ENCODE measurements at regions not wholly inside any gene's neighbourhood (a gene's known extent, or its start where the extent isn't known, plus 50 kb on each side); places are given as distances from the start of the nearest gene placed in this dataset.
"Not testable (repeated sequence)": the region's sequence is repeated elsewhere in the genome, so short reads cannot be mapped to it uniquely, and the experiment has no call there.

DNA sequence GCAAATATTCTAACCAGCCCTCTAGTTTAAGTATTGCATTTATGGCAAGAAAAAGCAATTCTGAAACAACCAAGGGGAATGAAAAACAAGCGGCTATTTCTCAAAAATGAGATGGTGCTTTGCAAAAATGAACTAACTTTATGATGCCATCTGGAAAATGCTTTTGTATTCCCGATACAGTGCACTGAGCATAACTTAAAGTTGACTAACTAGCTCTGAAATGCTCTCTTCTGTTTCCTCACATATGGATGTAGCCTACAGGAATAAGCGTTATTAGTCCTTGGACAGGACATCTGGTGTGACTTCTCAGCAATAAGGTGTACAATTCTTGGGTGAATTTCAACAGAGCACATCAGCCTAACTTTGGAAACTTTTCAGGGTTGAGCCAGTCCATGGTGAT lies 228.2 kb upstream of the DDI1 start:
- Histone ChIP-seq H3K4me1 (peaks cover 12% of the 10 kb centered on the region), H3K27me3 (ENCODE audit: low read depth) (no peaks in the 10 kb centered on the region), H3K27ac (replicated peaks) (no peak overlapping the region), H3K36me3 (no peaks in the 10 kb centered on the region), H3K9me3 (replicated peaks) (no peaks in the 10 kb centered on the region), H3K4me3 (no peak overlapping the region)
- intact Hi-C loops (cut with micrococcal nuclease) = no loop called here
- DNase-seq = no peak
- TF ChIP-seq, protein P1, sequence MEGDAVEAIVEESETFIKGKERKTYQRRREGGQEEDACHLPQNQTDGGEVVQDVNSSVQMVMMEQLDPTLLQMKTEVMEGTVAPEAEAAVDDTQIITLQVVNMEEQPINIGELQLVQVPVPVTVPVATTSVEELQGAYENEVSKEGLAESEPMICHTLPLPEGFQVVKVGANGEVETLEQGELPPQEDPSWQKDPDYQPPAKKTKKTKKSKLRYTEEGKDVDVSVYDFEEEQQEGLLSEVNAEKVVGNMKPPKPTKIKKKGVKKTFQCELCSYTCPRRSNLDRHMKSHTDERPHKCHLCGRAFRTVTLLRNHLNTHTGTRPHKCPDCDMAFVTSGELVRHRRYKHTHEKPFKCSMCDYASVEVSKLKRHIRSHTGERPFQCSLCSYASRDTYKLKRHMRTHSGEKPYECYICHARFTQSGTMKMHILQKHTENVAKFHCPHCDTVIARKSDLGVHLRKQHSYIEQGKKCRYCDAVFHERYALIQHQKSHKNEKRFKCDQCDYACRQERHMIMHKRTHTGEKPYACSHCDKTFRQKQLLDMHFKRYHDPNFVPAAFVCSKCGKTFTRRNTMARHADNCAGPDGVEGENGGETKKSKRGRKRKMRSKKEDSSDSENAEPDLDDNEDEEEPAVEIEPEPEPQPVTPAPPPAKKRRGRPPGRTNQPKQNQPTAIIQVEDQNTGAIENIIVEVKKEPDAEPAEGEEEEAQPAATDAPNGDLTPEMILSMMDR (IDR thresholded peaks at IDR 0.05; ENCODE audit: borderline replicate concordance) = no peak

DNA sequence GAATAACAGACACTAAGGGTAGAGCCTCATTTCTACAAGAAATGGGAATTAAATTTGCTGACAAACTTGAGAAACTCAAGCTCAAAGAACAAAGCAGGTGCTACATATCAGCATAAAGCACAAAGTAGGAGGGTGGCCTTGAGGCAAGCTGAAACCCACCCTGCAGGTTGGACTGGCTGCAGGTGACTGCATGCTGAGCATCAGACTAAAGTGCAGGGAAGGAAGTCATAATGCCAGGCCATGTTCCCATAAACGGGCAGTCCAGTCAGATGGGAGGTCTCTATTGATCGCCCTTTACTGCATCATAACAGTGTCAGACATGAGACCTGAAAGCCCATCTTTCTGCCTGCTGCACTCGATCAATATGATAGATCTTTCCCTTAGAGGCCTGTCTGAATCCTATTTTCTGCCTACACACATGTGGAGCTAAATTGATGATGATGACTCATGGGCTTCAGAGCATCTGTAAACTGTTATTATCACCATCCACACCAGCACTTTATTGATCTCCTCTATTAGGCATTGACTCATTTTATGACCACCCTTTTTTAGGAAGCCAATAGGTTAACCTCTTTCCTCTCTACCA lies 224.5 kb upstream of the DDI1 start:
- TF ChIP-seq, protein P1 (IDR thresholded peaks at IDR 0.05; ENCODE audit: borderline replicate concordance) = no peak
- intact Hi-C loops (cut with micrococcal nuclease) = no loop called here

DNA sequence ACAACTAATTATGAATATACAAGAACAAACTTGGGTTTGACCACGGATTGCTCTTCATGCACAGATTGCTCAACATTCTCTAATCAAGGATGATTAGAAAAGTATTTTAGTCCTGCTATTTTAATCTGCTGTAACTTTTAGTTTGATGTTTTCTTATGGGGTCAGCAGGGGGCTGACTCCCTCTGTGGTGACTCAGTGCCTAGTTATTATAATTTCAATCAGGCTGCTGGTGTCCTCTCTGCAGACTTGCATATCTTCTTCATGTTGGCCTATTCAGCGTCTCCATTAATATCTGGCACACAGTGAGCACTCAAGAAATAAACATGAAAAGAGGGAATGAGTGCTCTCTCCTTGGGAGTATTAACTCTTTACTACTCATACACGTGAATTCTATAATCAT lies 223.8 kb upstream of the DDI1 start:
- H3K9me3 ChIP-seq (replicated peaks) = peaks cover 7% of the 10 kb centered on the region
- no peak overlapping the region for H3K4me3 ChIP-seq
- no peaks in the 10 kb centered on the region for H3K27me3 ChIP-seq (ENCODE audit: low read depth)
- DNase-seq = no peak
- intact Hi-C loops (cut with micrococcal nuclease) = no loop called here
- H3K36me3 ChIP-seq = no peaks in the 10 kb centered on the region
- no peak overlapping the region for H3K27ac ChIP-seq (replicated peaks)
- no peaks in the 10 kb centered on the region for H3K4me1 ChIP-seq
- TF ChIP-seq, protein P1 (IDR thresholded peaks at IDR 0.05; ENCODE audit: borderline replicate concordance) = no peak

More for the DNA sequence above, 224.5 kb upstream of the DDI1 start:
- H3K36me3 ChIP-seq = no peaks in the 10 kb centered on the region
- no peak overlapping the region for H3K4me3 ChIP-seq
- H3K9me3 ChIP-seq (replicated peaks) = peaks cover 7% of the 10 kb centered on the region
- H3K4me1 ChIP-seq = no peaks in the 10 kb centered on the region
- no peak overlapping the region for H3K27ac ChIP-seq (replicated peaks)
- no peaks in the 10 kb centered on the region for H3K27me3 ChIP-seq (ENCODE audit: low read depth)
- no peak for DNase-seq

DNA sequence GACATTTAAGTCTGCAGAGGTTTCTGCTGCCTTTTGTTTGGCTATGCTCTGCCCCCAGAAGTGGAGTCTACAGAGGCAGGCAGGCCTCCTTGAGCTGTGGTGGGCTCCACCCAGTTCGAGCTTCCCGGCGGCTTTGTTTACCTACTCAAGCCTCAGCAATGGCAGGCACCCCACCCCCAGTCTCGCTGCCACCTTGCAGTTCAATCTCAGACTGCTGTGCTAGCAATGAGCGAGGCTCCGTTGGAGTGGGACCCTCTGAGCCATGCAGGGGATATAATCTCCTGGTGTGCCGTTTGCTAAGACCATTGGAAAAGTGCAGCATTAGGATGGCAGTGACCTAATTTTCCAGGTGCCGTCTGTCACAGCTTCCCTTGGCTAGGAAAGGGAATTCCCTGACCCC lies 216.1 kb upstream of the DDI1 start:
- H3K27me3 ChIP-seq (ENCODE audit: low read depth); DNase-seq; H3K4me3 ChIP-seq; H3K36me3 ChIP-seq; H3K27ac ChIP-seq (replicated peaks); H3K4me1 ChIP-seq; H3K9me3 ChIP-seq (replicated peaks); intact Hi-C loops (cut with micrococcal nuclease): not testable (repeated sequence)

DNA sequence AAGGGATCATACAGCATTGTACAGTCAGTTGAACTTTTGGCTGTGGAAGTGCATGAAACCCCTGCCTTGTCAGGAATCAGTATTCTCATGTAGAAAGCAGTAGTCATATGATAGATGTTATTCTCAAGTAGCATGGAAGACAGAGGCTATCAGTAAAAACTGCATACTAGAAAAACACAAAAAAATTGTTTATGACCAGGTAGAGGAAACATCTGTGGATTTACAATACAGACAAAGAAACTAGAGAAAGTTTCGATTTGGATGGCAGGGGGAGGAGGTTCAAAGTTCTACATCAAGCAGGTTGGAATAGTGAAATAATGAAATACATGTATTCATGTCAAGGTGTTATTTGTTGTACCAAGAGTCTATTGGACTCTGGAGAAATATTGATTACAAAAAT lies 212.3 kb upstream of the DDI1 start:
- no peaks in the 10 kb centered on the region for H3K36me3 ChIP-seq
- H3K27ac ChIP-seq (replicated peaks) = no peak overlapping the region
- no peaks in the 10 kb centered on the region for H3K27me3 ChIP-seq (ENCODE audit: low read depth)
- intact Hi-C loops (cut with micrococcal nuclease) = no loop called here
- no peaks in the 10 kb centered on the region for H3K4me1 ChIP-seq
- H3K9me3 ChIP-seq (replicated peaks) = no peaks in the 10 kb centered on the region
- no peak overlapping the region for H3K4me3 ChIP-seq
- no peak for DNase-seq
- TF ChIP-seq, protein P1 (IDR thresholded peaks at IDR 0.05; ENCODE audit: borderline replicate concordance) = no peak

DNA sequence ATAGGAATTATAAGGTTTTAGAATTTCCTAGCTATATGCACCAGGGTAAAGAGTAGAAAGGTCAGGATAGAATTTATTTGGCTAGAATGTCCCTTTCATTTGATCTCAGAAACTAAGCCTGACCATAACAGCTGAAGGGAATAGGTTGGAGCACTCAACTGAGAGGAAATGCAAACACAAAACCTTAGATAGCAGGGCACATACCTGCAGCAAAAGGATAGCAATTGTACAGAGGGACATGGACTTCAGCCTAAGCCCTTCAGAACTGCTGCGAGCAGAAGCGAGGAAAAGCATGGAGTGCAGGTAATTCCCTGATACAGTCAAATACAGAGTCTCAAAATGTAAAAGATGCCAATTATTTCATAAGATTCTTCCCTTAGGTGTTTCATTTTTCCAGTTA lies 211.0 kb upstream of the DDI1 start:
- Histone ChIP-seq H3K9me3 (replicated peaks) (peaks cover 4% of the 10 kb centered on the region), H3K4me1 (no peaks in the 10 kb centered on the region), H3K27ac (replicated peaks) (no peak overlapping the region), H3K4me3 (no peak overlapping the region), H3K27me3 (ENCODE audit: low read depth) (no peaks in the 10 kb centered on the region), H3K36me3 (no peaks in the 10 kb centered on the region)
- intact Hi-C loops (cut with micrococcal nuclease) = no loop called here
- DNase-seq = no peak
- TF ChIP-seq, protein P1 (IDR thresholded peaks at IDR 0.05; ENCODE audit: borderline replicate concordance) = no peak

Measured in left ventricle myocardium inferior (tissue), 1 donor.